GM21723 (cell line): ENCODE measurements at regions not wholly inside any gene's neighbourhood (a gene's known extent, or its start where the extent isn't known, plus 50 kb on each side); places are given as distances from the start of the nearest gene placed in this dataset.
"Not testable (repeated sequence)": the region's sequence is repeated elsewhere in the genome, so short reads cannot be mapped to it uniquely, and the experiment has no call there.

Experiments used
- ATAC-seq: cut with Tn5 transposase; IDR thresholded peaks from one replicate; pipeline ENCODE4 v1.9.1; 2021; ENCODE audit warnings: mild to moderate bottlenecking, moderate library complexity; ENCODE audit not compliant: unreplicated experiment

- no peak for ATAC-seq
Measured at GRCh38 chr1:157410457-157410856, 141.9 kb downstream of the FCRL5 start.

GRCh38 chr1:157409927-157410326 lies 142.4 kb downstream of the FCRL5 start:
- no peak for ATAC-seq

DNA sequence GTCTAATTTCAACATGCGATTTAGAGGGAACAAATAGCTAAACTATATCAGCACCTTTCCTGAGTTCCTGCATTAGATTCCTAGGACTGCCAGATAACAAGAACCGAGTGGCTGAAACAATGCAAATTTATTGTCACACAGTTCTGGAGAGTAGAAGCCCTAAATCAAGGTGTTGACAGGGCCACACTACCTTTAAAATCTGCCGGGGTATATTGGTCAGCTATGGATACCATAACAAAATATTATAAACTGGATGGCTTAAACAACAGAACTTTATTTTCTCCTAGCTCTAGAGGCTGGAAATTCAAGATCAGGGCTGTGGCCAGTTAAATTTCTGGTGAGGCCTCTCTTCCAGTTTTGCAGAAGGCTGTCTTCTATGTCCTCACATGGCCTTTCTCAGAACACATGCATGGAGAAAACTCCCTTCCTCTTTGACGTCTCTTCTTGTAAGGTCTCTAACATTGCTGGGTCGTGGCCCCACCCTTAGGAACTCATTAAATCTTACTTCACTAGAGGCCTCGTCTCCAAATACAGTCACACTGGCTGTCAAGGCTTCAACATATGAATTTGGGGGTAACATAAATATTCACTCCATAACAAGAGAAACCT lies 144.3 kb downstream of the FCRL5 start:
- ATAC-seq = no peak

DNA sequence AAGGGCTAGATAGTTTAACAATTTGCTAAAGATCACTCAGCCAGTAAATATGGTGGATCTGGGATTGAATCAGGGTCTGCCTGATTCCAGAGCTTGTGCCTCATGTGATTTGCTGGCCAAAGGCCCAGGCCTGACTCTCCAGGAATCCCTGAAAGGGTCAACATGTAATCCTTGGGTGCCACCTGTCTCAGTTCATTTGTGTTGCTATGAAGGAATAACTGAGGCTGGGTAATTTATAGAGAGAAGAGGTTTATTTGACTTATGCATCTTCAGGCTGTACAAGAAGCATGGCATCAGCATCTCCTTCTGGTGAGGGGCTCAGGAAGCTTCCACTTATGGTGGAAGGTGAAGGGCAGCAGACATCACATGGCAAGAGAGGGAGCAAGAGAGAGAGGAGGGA lies 144.9 kb downstream of the FCRL5 start:
- ATAC-seq = no peak

DNA sequence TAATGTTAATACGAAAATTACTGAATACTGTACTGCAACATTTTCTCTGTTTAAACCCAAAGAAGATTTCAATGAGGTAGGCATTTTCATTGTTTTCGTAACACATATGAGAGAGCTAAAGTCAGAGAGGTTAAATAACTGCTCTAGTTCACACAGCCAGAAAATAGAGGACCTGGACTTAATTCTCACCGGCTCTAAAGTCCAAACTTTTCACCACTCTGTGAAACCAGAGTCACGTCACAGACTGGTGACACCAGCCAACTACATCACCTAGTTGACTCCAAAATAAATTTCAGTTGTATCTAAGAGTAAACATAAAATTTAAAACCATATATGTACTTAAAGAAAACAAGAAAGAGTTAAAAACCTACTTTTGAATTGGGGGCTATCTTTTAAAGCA lies 146.7 kb downstream of the FCRL5 start:
- ATAC-seq = no peak

GRCh38 chr1:157404614-157405013 lies 147.7 kb downstream of the FCRL5 start:
- no peak for ATAC-seq

GRCh38 chr1:157404063-157404501 lies 148.2 kb downstream of the FCRL5 start:
- ATAC-seq = peak; percentile 42

DNA sequence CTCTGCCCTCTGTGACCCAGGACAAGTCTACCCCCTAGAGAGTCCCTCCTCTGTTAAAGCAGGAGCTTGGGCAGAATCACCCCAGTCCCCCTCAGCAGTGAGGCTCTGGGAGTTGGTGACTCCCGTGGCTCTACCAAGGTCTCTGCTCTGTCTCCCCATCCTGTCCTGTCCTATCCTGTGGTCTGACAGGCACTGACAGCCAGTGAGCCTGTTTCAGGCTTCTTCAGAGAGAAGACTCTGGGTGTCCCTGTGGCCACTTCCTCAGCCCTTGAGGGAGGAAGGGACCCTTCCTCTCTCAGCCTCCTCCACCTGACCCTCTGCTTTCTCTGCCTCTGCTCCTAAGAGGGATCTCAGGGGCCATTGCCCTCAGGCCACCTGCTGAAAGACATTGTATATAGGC lies 148.7 kb downstream of the FCRL5 start:
- peak; percentile 42 for ATAC-seq

- ATAC-seq = peak; percentile 83
Measured at GRCh38 chr1:157403203-157403602, 149.1 kb downstream of the FCRL5 start.

DNA sequence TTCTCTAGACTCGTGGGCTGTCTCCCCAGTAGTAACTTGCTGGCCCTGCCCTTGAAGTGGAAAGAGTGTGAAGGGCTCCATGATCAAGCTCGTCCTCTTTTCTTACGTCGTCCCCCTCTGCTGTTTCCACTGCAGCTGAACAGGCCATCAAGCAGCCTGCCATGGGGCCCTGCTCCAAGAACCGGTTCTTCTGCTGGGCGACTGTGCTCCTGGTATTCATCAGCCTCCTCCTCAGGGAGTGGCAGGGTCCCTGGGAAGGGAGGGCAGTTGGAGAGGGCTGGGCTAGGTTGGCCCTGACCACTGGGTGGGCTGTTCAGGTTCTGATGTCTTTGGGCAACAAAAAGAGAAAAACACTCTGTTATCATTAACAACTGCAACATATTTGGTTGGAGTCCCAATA lies 151.5 kb downstream of the FCRL5 start:
- no peak for ATAC-seq

DNA sequence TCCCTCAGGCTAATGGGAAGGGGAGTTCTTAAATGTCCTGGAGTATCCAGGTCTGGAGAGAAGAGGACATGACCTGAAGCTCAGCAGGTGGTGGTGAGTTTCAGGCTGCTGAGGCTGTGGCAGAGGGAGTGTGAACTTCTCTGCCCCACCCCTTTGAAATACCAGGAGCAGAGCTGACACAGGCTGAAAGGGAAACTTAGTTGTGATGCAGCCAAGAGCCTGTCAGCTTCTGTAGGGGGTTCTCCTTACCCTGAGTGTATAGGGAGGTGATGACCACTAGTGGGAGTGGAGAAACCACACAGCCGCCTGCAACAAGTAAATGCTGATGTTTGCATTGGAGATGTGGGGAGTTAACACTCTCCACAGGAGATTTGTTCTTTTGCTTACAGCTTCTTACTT lies 152.3 kb downstream of the FCRL5 start:
- no peak for ATAC-seq

GRCh38 chr1:157399343-157399983 lies 152.9 kb downstream of the FCRL5 start:
- no peak for ATAC-seq

- ATAC-seq = no peak
Measured at GRCh38 chr1:157390651-157391050, 161.7 kb downstream of the FCRL5 start.

GRCh38 chr1:157388057-157388456 lies 164.3 kb downstream of the FCRL5 start:
- ATAC-seq = no peak

GRCh38 chr1:157384258-157384657 lies 168.1 kb downstream of the FCRL5 start:
- no peak for ATAC-seq

- no peak for ATAC-seq
Measured at GRCh38 chr1:157382351-157382750, 170.0 kb downstream of the FCRL5 start.

DNA sequence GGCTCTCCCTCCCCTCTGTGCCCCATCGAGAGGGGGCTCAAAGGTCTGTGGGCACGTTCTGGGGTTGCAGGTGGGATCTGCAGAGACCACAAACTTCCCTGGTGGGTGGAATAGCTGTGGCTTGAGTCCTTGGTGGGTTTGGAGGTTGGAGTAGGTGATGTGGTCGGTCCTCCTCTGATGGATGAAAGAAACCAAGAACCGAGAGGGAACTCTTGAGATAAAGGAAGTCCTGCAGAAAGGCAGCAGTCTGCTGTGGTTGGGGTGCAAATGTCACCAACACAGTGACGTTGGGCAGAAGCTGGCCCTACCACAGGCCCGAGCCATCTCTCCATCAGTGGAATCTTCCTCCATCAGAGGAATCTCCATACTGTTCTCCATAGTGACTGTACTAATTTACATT lies 171.8 kb downstream of the FCRL5 start:
- ATAC-seq = no peak

GRCh38 chr1:157377280-157377713 lies 175.0 kb downstream of the FCRL5 start:
- not testable (repeated sequence) for ATAC-seq

DNA sequence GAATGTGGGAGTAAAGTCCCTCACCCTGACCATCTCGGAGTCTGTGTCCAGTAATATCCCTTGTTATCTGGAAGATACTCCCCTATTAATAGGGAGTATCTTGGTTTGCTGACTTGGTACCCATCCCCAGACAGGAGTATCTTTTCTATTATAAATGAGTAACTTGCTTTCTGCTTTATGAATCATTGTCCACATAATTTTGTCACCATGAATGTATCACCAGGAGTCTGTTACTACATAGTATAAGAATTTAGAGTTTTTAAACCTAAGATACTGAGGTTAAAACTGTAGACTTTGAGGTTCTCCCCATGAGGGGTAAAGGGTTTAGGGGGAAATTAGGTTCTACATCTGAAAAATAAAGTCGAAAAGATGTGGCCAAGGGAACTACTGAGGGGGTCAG lies 175.6 kb downstream of the FCRL5 start:
- no peak for ATAC-seq

GRCh38 chr1:157372311-157372710 lies 180.0 kb downstream of the FCRL5 start:
- not testable (repeated sequence) for ATAC-seq

GRCh38 chr1:157371826-157372225 lies 180.5 kb downstream of the FCRL5 start:
- ATAC-seq = no peak

GRCh38 chr1:157371221-157371620 lies 181.1 kb downstream of the FCRL5 start:
- no peak for ATAC-seq

DNA sequence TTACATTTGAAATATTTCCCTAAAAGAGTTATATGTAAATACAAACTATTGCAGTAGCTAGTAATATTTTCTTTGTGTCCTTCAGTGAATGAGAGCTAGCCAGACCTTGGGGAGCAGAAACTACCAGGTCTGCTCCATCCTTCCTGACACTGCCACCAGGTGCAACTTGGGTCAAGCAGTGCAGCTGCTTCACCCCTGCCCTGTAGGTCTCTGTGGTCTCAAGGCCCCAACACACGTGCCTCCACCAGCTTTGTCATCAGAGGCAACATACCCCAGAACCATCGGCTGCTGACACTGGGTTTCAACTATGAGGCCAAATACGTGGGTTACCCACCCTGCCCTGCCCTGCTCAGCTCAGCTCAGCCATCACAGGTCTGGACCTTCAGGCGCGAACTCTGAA lies 181.6 kb downstream of the FCRL5 start:
- no peak for ATAC-seq
